HCT116 (cell line): ENCODE measurements at regions not wholly inside any gene's neighbourhood (a gene's known extent, or its start where the extent isn't known, plus 50 kb on each side); places are given as distances from the start of the nearest gene placed in this dataset.

Experiments
- ATAC-seq: fragments of 200-7000 bp; cut with Tn5 transposase; 2 replicates; pipeline ENCODE4 v1.9.1; 2020; ENCODE audit warnings: mild to moderate bottlenecking, moderate library complexity
- BruUV-seq: library from RNA; stranded (reverse); fragments of 400-500 nt; replicated peaks from 2 replicates; lab custom pipeline; 2021; lab: Mats Ljungman, UMichigan
- CTCF ChIA-PET: fragments of 300-600 bp; sonication (Branson Sonifier 250); formaldehyde crosslinking; loops from one replicate; lab custom pipeline; 2021; ENCODE audit warnings: antibody characterized with exemption; lab: Charles Lee
- POLR2A ChIA-PET: fragments of 300-600, 350-600 bp; sonication (Branson Sonifier 250); formaldehyde crosslinking; loops from one replicate; lab custom pipeline; 2021; ENCODE audit warnings: antibody characterized with exemption; lab: Charles Lee
- RAD21 ChIA-PET, 2 experiments: fragments of 300-600 bp; sonication (Branson Sonifier 250); formaldehyde crosslinking; loops; one replicate each; lab custom pipeline; 2023; ENCODE audit warnings: low total read pairs in 2 of 2; ENCODE audit not compliant: uncharacterized antibody in 2 of 2, unreplicated experiment in 2 of 2, low non-redundant PET in 1 of 2; lab: Charles Lee
- DNase-seq: peaks from one replicate; pipeline ENCODE4 v3.0.0-alpha.2; 2010; ENCODE audit warnings: low read depth, low spot score
- H2AFZ ChIP-seq: fragments of 200-600 bp; shearing (Covaris generic), sonication (generic); 2 replicates; pipeline ENCODE4 v1.6.1; 2017; ENCODE audit warnings: low read depth, mixed run types, mixed read lengths, antibody characterized with exemption, low read length; ENCODE audit not compliant: poor library complexity, severe bottlenecking
- H3K27ac ChIP-seq: 2 replicates; pipeline ENCODE4 v1.5.1; 2012; ENCODE audit warnings: low read depth, low read length
- H3K27me3 ChIP-seq: fragments of 200-600 bp; sonication (generic); 2 replicates; pipeline ENCODE4 v1.6.1; 2016; ENCODE audit warnings: mixed run types, low read length, mixed read lengths; ENCODE audit not compliant: insufficient read depth
- H3K36me3 ChIP-seq, 2 experiments: fragments of 200-500 bp in 1 of 2; fragments of 200-600 bp in 1 of 2; sonication (Bioruptor generic) in 1 of 2; sonication (generic) in 1 of 2; 2 replicates each; pipeline versions ENCODE4 v1.5.1 to v1.6.1; 2014 to 2016; ENCODE audit warnings: low read length in 2 of 2, inconsistent platforms in 1 of 2, mixed read lengths in 1 of 2, mixed run types in 1 of 2; ENCODE audit not compliant: insufficient read depth in 2 of 2, control insufficient read depth in 1 of 2
- H3K4me1 ChIP-seq, 2 experiments: fragments of 200-600 bp in 1 of 2; sonication (generic) in 1 of 2; 2 replicates each; pipeline versions ENCODE4 v1.5.1 to v1.6.1; 2012 to 2017; ENCODE audit warnings: low read length in 2 of 2, inconsistent platforms in 1 of 2, mild to moderate bottlenecking in 1 of 2, mixed read lengths in 1 of 2, mixed run types in 1 of 2, moderate library complexity in 1 of 2; ENCODE audit not compliant: insufficient read depth in 2 of 2, control insufficient read depth in 1 of 2
- H3K4me2 ChIP-seq: fragments of 200-600 bp; sonication (generic); 2 replicates; pipeline ENCODE4 v1.6.1; 2017; ENCODE audit warnings: mixed run types, low read length, mixed read lengths
- H3K4me3 ChIP-seq, 2 experiments: fragments of 200-600 bp in 1 of 2; sonication (generic) in 1 of 2; replicated peaks in 1 of 2; 2 replicates each; pipeline ENCODE4 v1.5.1; 2011 to 2016; ENCODE audit warnings: low read length in 2 of 2, control low read depth in 1 of 2, low read depth in 1 of 2, mild to moderate bottlenecking in 1 of 2, mixed read lengths in 1 of 2, mixed run types in 1 of 2
- H3K79me2 ChIP-seq: fragments of 200-600 bp; sonication (generic); 2 replicates; pipeline ENCODE4 v1.6.1; 2017; ENCODE audit warnings: mild to moderate bottlenecking, mixed run types, low read length, moderate library complexity, mixed read lengths; ENCODE audit not compliant: insufficient read depth
- H3K9ac ChIP-seq: fragments of 200-600 bp; sonication (generic); 2 replicates; pipeline ENCODE4 v1.6.1; 2016; ENCODE audit warnings: low read length, mixed read lengths
- H3K9me2 ChIP-seq: fragments of 200-600 bp; sonication (generic), shearing (Covaris generic); 2 replicates; pipeline ENCODE4 v1.6.1; 2017; ENCODE audit warnings: mixed run types, mild to moderate bottlenecking, moderate library complexity; ENCODE audit not compliant: insufficient read depth
- H3K9me3 ChIP-seq, 2 experiments: fragments of 200-500 bp in 1 of 2; fragments of 200-600 bp in 1 of 2; sonication (Bioruptor generic) in 1 of 2; sonication (generic) in 1 of 2; 2 replicates each; pipeline ENCODE4 v1.6.1; 2014 to 2017; ENCODE audit warnings: low read length in 2 of 2, mixed read lengths in 2 of 2, inconsistent platforms in 1 of 2, low read depth in 1 of 2, mild to moderate bottlenecking in 1 of 2, mixed run types in 1 of 2, moderate library complexity in 1 of 2; ENCODE audit not compliant: control insufficient read depth in 1 of 2, insufficient read depth in 1 of 2
- H4K20me1 ChIP-seq: fragments of 200-600 bp; sonication (generic), shearing (Covaris generic); 2 replicates; pipeline ENCODE4 v1.6.1; 2017; ENCODE audit warnings: mixed run types, mild to moderate bottlenecking, moderate library complexity; ENCODE audit not compliant: insufficient read depth
- EZH2 ChIP-seq: fragments of 200-600 bp; sonication (generic); IDR thresholded peaks from 2 replicates; pipeline ENCODE4 v1.6.1; 2017; ENCODE audit warnings: antibody characterized with exemption, mixed run types
- EZH2phosphoT487 ChIP-seq: fragments of 200-600 bp; IDR thresholded peaks from 2 replicates; pipeline ENCODE4 v1.6.1; 2018; ENCODE audit warnings: antibody characterized with exemption, borderline replicate concordance
- FOSL1 ChIP-seq: IDR thresholded peaks from 2 replicates; pipeline ENCODE4 v1.6.1; 2012; ENCODE audit warnings: low read depth
- intact Hi-C: fragments of 100-400 bp; cut with micrococcal nuclease; formaldehyde crosslinking; loops from 2 replicates; pipeline ENCODE4 v1.10.0; 2022
- TF ChIP-seq, protein P1 (sequence below): IDR thresholded peaks from 2 replicates; pipeline ENCODE4 v1.6.1; 2012; ENCODE audit warnings: low read depth
- TF ChIP-seq, protein P2 (sequence below): IDR thresholded peaks from 2 replicates; pipeline ENCODE4 v1.6.1; 2012
- TF ChIP-seq, protein P3 (sequence below), 3 experiments: fragments of 200-600 bp in 1 of 3; sonication (generic) in 1 of 3; IDR thresholded peaks in 2 of 3; conservative IDR thresholded peaks in 1 of 3; 2 replicates each; pipeline ENCODE4 v1.5.1; 2012 to 2017; ENCODE audit warnings: low read depth in 2 of 3, low read length in 2 of 3, antibody characterized with exemption in 1 of 3, borderline replicate concordance in 1 of 3, control low read depth in 1 of 3, mild to moderate bottlenecking in 1 of 3, mixed read lengths in 1 of 3, mixed run types in 1 of 3, moderate library complexity in 1 of 3; ENCODE audit not compliant: insufficient read depth in 1 of 3

DNA sequence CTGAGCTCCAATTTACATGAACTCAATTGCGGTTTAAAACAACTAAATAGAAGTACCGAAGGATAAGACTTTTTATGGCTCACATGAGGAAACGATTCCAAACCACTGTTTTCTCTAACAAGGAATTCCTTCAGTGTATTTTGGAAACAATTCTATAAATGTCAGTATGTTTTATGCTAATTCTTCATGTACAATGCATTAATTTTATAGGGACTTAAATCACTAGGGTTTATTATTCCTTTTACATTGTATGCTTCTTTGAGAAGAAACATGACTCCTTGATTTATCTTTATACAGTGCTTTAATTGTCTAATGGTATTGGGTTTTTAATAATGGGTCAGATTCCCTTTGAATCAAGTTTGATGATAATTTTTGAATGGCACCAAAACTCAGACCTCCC is 566.8 kb downstream of the EPHA4 start:
- Histone ChIP-seq H3K4me2 (no peak overlapping the region), H3K79me2 (no peaks in the 10 kb centered on the region), H3K27me3 (0 out of 2 replicates have a peak, but pooled peaks cover 6% of the 10 kb centered on the region), H3K9ac (no peak overlapping the region), H3K9me3 (no peaks in the 10 kb centered on the region), H3K4me1 (no peaks in the 10 kb centered on the region), H3K27ac (no peak overlapping the region), H3K9me2 (no peaks in the 10 kb centered on the region), H3K36me3 (no peaks in the 10 kb centered on the region), H3K4me3 (no peak overlapping the region), H4K20me1 (no peaks in the 10 kb centered on the region), H2AFZ (no peak overlapping the region)
- no peak for DNase-seq
- BruUV-seq, result no TSS peak
- POLR2A ChIA-PET, result no interaction called here
- CTCF ChIA-PET, result interaction anchor here (1.8 kb wide), 1 partner anchor 12 kb away, joined by 5 read pairs; no protein-coding TSS in a partner anchor
- RAD21 ChIA-PET, result no interaction called here
- intact Hi-C loops, result no loop called here
- no peak for ATAC-seq
- TF ChIP-seq, protein P1, sequence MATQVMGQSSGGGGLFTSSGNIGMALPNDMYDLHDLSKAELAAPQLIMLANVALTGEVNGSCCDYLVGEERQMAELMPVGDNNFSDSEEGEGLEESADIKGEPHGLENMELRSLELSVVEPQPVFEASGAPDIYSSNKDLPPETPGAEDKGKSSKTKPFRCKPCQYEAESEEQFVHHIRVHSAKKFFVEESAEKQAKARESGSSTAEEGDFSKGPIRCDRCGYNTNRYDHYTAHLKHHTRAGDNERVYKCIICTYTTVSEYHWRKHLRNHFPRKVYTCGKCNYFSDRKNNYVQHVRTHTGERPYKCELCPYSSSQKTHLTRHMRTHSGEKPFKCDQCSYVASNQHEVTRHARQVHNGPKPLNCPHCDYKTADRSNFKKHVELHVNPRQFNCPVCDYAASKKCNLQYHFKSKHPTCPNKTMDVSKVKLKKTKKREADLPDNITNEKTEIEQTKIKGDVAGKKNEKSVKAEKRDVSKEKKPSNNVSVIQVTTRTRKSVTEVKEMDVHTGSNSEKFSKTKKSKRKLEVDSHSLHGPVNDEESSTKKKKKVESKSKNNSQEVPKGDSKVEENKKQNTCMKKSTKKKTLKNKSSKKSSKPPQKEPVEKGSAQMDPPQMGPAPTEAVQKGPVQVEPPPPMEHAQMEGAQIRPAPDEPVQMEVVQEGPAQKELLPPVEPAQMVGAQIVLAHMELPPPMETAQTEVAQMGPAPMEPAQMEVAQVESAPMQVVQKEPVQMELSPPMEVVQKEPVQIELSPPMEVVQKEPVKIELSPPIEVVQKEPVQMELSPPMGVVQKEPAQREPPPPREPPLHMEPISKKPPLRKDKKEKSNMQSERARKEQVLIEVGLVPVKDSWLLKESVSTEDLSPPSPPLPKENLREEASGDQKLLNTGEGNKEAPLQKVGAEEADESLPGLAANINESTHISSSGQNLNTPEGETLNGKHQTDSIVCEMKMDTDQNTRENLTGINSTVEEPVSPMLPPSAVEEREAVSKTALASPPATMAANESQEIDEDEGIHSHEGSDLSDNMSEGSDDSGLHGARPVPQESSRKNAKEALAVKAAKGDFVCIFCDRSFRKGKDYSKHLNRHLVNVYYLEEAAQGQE, result no peak
- TF ChIP-seq, protein P2, sequence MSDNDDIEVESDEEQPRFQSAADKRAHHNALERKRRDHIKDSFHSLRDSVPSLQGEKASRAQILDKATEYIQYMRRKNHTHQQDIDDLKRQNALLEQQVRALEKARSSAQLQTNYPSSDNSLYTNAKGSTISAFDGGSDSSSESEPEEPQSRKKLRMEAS, result no peak
- TF ChIP-seq EZH2phosphoT487 (no peak), EZH2 (no peak), FOSL1 (no peak)
- TF ChIP-seq, protein P3, sequence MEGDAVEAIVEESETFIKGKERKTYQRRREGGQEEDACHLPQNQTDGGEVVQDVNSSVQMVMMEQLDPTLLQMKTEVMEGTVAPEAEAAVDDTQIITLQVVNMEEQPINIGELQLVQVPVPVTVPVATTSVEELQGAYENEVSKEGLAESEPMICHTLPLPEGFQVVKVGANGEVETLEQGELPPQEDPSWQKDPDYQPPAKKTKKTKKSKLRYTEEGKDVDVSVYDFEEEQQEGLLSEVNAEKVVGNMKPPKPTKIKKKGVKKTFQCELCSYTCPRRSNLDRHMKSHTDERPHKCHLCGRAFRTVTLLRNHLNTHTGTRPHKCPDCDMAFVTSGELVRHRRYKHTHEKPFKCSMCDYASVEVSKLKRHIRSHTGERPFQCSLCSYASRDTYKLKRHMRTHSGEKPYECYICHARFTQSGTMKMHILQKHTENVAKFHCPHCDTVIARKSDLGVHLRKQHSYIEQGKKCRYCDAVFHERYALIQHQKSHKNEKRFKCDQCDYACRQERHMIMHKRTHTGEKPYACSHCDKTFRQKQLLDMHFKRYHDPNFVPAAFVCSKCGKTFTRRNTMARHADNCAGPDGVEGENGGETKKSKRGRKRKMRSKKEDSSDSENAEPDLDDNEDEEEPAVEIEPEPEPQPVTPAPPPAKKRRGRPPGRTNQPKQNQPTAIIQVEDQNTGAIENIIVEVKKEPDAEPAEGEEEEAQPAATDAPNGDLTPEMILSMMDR (IDR thresholded peaks at IDR 0.05 in 2 of 3, conservative IDR thresholded peaks at IDR 0.05 in 1 of 3; ENCODE audit: borderline replicate concordance in 1 of 3, insufficient read depth in 1 of 3, low read depth in 2 of 3, low read length in 2 of 3), result no peak
